D721Med (cell line): ENCODE measurements at regions not wholly inside any gene's neighbourhood (a gene's known extent, or its start where the extent isn't known, plus 50 kb on each side); places are given as distances from the start of the nearest gene placed in this dataset.
"Not testable (repeated sequence)": the region's sequence is repeated elsewhere in the genome, so short reads cannot be mapped to it uniquely, and the experiment has no call there.

Experiments used
- DNase-seq: peaks from one replicate; pipeline ENCODE4 v3.0.0; 2011; ENCODE audit warnings: low spot score; ENCODE audit not compliant: insufficient read length
- FAIRE-seq: peaks from 2 replicates; lab custom pipeline; 2011; peaks lifted over from hg19 to GRCh38; lab: Jason Lieb, UNC
- CTCF ChIP-seq: IDR thresholded peaks from 2 replicates; pipeline ENCODE4 v1.5.1; 2012; ENCODE audit warnings: mild to moderate bottlenecking, control low read depth; ENCODE audit not compliant: insufficient read depth; ENCODE audit errors: missing control alignments

- TF ChIP-seq CTCF = no peak
- FAIRE-seq = no peak
- DNase-seq = no peak
Observed at GRCh38 chr12:9342614-9343353, 134.6 kb upstream of the PZP start.

- no peak for DNase-seq
- TF ChIP-seq CTCF = no peak
- FAIRE-seq = no peak
Observed at GRCh38 chr12:9341260-9341585, 133.0 kb upstream of the PZP start.

- no peak for DNase-seq
- no peak for FAIRE-seq
- TF ChIP-seq CTCF = no peak
Observed at GRCh38 chr12:9340422-9341259, 132.4 kb upstream of the PZP start.

- DNase-seq (no peak), FAIRE-seq (no peak)
- TF ChIP-seq CTCF = no peak
Observed at GRCh38 chr12:9337656-9338055, 129.5 kb upstream of the PZP start.

GRCh38 chr12:9336375-9337011 is 128.3 kb upstream of the PZP start:
- DNase-seq, FAIRE-seq: not testable (repeated sequence)

DNA sequence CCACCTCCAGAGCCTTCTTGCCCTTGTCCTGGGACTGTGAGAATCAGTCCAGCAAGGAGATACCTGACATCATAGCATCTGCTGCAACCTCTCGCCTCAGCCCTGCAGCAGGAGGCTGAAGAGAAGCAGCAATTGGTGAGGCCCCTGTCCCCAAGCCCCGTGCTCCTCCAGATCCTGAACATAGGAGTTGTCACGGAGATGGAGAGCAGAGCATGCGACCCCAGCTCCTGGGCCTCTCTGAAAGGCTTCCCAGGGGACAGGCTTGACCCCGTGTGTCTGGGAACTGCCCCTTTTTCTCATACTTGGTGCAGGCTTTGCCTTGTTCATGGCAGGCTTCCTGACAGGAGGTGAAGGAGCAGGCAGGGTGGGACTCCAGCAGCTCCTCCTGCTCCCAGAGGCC is 127.7 kb upstream of the PZP start:
- TF ChIP-seq CTCF = no peak
- FAIRE-seq (no peak), DNase-seq (no peak)

DNA sequence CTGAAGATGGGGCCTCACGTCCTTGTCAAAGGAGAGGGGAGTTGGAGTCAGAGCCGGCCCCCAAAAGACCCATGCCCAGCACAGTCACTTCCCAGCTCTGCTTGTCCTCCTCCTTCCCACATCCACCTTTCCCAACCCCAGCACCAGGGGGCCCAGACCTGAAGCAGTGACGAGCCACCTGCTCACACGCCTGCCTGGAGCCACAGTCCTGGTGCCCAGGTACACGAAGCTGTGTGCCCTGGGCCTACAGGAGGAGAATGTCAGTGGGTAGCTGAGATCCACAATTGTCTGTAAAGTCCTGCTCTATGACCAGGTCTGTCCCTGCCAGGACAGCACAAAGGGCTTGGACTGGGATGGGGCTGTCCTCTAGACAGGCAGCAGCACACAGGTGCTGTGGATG is 126.8 kb upstream of the PZP start:
- DNase-seq (no peak), FAIRE-seq (no peak)
- TF ChIP-seq CTCF = no peak
